RKO (cell line): ENCODE measurements at regions not wholly inside any gene's neighbourhood (a gene's known extent, or its start where the extent isn't known, plus 50 kb on each side); places are given as distances from the start of the nearest gene placed in this dataset.

Experiments
- DNase-seq: peaks from one replicate; pipeline ENCODE4 v3.0.0-alpha.2; 2016; ENCODE audit warnings: low spot score

DNA sequence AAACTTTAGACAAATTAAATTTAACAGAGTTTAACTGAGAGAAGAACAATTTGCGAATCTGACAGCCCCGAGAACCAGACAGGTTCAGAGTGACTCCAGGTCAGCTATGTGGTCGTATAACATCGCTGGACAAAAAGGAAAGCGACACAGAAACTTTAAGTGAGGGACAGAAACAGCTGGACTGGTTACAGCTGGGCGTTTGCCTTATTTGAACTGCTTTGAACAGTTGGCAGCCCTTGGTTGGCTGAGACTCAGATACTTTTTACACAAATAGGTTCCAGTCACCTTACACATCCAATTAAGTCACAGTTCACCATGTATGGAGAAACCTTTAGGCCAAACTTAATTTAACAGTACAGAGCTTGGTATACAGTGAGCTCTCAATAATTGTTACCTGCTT lies 436.9 kb downstream of the GUCY1A2 start:
- no peak for DNase-seq

DNA sequence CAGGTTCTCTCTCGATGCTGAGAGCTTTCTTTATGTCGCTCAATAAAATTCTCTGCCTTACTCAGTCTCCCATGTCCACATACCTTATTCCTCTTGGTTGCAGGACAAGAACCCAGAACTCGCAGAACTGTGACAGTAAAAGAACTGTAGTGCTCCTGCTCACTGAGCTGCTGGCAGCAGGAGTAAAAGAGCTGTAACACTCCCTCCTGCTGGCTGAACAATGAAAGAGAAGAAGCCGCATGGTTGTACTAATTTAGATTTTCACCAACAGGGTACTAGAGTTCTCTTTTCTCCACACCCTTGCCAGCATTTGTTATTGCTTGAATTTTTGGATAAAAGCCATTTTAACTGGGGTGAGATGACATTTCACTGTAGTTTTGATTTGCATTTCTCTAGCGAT lies 433.2 kb downstream of the GUCY1A2 start:
- peak; percentile 21 for DNase-seq

DNA sequence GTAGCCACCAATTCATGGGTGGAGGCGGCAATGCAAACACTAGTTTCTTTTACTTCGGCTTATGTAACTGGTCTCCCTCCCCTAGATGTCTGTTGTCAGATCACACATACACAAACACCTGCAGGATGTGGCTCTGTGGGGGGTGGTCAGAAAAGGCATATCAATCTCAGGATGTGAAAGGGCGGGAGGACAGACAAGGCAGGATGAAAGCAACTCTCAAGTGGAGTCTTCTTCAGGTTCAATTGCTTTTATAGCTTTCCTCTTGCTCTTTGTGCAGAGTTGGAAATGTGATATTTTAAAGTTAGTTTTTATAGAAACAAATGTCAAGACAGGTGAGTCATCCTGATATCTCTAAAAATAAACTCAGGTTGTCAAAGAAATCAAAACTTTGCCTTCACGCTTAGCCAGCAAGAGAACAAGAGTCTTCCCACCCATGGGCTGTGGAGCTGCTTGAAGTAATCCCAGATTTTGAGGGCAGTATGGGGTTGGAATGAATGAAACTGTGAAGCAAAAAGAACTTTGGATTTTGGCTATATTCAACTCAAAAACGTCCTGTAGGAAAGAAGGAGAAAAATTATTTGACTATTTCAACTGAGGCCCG lies 423.4 kb downstream of the GUCY1A2 start:
- no peak for DNase-seq

DNA sequence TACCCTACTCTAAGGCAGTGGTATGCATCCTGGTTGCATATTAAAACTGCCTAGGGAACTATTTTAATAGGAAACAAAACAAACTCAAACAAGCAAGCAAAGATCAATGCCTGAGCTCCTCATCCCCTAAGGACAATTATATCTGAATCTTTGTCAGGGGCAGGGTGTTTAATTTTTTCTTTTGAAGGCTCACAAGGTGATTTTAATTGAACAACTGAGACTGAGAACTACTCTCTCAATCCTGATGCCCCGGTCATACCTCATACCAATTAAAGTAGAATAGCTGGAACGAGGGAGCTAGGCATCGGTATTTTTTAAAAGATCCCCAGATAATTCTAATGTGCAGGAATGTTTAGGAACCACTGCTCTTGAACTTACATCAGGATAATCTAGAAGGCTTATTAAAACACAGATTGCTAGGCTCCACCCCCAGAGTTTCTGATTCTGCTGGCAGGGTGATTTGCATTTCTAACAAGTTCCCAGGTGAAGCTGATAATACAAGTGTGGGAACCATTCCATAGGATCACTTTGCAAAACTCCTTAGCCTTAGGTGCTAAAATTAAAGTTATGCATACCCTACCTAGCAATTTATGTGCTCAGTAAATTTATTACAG lies 416.5 kb downstream of the GUCY1A2 start:
- DNase-seq, result no peak

DNA sequence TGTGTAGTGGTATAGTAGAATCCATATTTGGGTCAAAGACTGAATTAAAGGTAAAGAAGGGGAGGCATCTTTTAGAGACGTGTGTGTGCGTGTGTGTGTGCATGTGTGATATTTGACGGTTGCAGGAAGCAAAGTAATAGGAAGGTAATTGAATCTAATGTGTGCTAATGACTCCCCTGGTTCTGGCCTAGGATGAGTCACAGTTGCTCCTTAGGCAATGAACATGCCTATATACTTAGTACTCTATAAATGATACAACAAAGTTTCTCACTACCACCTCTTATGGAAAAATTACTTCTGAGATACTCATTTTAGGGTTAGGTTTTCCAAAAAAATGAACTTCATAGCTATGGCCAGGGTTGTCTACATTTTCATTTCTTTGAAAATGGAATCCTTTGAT lies 409.6 kb downstream of the GUCY1A2 start:
- peak; percentile 9 for DNase-seq

DNA sequence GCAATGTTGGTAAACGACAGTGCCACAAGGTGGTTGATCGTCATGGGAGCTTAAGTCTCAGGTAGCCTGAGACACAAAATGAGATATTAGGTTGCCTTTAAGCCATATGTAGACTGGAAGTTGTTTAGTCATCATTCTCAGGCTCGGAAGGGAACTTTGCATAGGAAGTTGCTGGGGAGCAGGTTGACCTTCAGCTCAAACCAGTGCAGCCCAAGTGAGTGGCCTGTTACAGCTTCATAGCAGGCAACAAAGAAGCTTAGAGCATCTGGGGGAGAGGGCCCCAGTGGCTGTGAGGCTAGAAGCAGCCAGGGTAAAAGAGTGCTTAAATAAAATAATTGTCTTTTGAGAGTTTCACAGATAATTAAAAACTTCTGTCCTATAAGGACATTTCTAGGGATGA lies 404.0 kb downstream of the GUCY1A2 start:
- DNase-seq, result no peak

DNA sequence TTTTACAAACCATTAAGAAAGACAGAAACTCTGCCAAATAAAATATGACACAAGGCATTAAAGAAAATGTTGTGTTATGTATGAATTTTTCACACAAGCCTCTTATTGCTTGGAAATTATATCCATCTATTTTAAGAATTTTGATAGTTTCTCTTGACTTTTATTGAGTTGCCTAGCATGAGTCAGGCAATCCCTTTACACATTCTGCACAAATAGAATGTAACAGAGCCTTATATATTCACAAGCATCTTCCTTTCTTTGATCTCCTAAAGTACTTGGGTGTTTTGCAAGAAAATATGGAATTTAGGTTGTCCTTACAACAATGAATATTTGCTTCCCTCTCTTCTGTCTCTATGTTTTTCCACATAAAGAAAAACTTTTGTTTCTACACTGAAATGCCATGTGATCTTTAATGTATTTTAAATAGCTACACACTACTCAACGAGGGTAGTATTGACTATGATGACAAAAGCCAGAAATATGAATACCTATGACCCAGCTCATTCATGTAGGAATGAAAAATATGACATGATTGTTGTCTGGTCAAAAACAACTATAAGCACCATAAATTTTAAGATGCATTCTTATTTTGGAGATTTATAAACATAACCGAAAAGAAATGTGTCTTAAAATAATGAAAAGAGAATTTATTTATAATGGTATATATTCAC lies 398.8 kb downstream of the GUCY1A2 start:
- no peak for DNase-seq

DNA sequence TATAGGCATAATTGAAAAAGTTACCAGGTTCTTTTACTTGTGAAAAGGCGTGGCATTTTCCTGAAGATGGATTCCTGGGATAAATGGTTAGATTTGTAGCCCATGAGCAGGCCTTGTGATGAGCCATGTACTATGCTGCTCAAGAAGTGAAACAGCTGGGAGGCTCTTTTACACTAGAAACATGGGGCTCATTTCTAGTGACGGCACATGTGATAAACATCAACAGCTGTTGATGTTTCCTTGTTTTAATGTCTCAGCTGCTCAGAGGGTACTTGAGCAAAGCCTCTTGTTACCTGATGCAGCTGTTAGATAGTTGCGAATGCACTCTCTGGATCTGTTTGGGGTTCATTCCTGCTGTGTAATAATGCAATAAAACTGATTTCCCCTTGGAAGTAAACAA lies 396.8 kb downstream of the GUCY1A2 start:
- no peak for DNase-seq
